Choroid plexus epithelial cell (primary cell): ENCODE measurements at regions not wholly inside any gene's neighbourhood (a gene's known extent, or its start where the extent isn't known, plus 50 kb on each side); places are given as distances from the start of the nearest gene placed in this dataset.
A peak's percentile ranks its signal among the peaks of the same experiment; 100 is the strongest.

ENCODE experiments used
- DNase-seq: peaks from one replicate; pipeline ENCODE4 v3.0.0-alpha.2; 2010; ENCODE audit warnings: low read depth
- H3K4me3 ChIP-seq: 2 replicates; pipeline ENCODE4 v1.5.1; 2011; ENCODE audit warnings: low read depth, mild to moderate bottlenecking, control low read depth, low read length, moderate library complexity
- CTCF ChIP-seq: conservative IDR thresholded peaks from 2 replicates; pipeline ENCODE4 v1.5.1; 2011; ENCODE audit warnings: low read depth, mild to moderate bottlenecking, control low read depth, inconsistent platforms, low read length, moderate library complexity

DNA sequence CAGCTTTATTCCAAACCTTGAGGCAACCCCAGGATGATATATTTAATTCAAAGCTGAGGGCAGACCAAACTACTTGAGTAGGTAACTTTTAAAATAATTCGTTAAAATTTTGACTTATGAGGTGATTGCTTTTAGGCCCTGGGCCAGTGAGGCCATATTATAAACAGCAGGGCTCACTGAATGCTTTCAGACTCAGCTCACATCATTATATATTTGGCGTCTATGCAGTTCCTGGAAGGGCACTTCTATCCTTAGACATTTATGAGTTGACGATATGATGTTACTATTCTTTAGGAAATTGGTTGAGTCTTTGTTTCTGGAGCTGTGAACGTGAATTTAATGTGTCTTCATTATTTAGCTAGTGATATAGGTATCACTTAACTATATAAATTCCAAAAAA lies 400.1 kb downstream of the PDHA2 start:
- no peak for TF ChIP-seq CTCF
- DNase-seq = no peak
- H3K4me3 ChIP-seq = no peak overlapping the region

DNA sequence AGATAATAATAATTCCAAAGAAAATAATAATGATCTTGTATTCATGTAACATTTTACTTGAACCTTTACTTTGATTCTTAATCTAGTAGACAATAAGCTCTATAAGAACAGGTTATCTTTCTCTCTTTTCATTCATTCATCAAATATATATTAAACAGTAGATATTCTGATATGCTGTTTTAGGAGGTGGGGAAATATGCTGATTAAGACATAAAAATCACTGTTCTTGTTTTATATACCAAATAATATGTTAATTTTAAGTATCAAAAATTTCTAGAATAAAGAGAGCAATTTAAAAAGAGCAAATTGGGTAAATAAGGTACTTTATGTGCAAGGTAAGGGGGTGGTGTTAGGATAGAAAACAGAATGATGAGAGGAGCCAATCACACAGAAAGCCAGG lies 401.9 kb downstream of the PDHA2 start:
- TF ChIP-seq CTCF = no peak
- DNase-seq = no peak
- H3K4me3 ChIP-seq = no peak overlapping the region

DNA sequence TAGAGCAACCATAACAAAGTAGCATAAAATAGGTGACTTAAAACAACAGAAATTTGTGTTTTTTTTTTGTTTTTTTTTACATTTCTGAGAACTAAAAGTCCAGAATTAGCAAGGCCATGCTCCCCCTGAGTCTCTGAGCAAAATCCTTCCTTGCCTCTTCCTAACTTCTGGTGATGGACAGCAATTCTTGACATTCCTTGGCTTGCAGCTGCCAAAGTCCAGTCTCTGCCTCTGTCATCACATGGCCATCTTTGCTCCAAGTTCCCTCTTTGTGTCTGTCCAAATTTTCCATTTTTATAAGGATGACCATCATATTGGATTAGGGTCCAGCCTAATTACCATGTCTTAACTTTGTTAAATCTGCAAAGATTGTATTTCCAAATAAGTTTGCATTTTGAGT lies 407.2 kb downstream of the PDHA2 start:
- DNase-seq = no peak
- no peak for TF ChIP-seq CTCF
- H3K4me3 ChIP-seq = no peak overlapping the region

DNA sequence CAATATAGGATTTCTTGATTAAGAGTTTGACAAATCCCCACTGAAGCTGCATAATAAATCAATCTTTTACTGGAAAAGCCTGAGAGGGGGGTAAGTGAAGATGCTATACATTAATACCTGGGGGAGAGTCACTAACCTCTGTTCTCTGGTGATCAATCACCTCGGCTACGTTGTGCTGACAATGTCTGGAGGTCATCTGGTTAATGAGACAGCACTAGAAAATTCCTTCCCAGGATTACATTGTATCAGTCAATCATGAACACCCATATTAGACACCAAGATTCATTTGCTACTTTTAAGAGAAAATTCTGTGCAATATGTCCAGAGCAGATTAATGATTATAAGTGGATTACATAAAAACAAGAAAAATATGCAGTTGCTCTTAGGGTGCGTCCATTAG lies 408.3 kb downstream of the PDHA2 start:
- H3K4me3 ChIP-seq = no peak overlapping the region
- TF ChIP-seq CTCF = no peak
- DNase-seq = no peak

DNA sequence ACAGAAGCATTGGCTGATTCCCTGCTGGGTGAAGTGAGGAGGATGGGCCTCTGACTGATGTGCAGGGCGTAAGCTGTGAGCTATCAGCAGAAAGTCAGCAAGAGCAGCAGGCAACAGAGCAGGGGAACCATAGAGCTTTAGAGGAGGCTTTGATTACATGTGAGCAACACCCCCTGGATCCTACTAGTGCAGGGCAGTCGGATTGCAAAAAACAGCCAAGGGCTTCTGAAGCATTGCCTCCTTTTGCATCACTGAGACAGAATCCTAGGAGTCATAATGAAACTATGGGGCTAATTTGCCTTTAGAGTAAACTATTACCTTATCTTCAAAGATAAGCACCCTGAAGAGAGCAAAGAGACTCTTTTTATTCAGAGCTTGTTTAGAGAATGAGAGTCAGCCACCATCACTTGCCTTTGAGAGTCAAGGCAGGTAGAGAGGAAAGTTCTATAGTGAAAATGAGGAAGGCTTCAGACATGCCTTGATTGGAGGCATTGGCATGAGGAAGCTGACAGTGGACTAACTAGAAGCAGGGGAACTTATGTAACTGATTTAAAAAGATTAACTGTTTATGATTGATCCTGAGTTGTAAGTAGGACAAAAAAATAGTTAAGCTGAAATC lies 420.3 kb downstream of the PDHA2 start:
- no peak overlapping the region for H3K4me3 ChIP-seq
- DNase-seq = peak; percentile 39
- TF ChIP-seq CTCF = no peak

DNA sequence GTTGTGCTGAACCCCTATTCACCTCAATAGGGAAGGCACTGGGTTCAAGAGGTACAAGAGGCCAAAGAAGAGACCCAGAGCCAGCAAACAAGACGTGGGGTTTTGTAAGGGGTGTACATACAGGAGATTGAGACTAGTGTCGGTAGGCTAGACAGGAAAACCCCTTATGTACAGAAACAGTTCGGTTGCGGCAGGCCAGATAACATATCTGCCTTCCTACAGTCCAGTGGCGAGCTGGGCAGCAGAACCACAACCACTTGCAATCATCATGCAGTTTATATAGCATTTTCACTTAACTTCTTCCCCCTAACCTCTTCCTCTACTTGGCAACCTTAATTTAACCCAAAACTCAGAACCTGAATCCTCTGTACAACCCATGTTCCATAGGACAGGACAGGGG lies 422.2 kb downstream of the PDHA2 start:
- TF ChIP-seq CTCF = no peak
- no peak overlapping the region for H3K4me3 ChIP-seq
- no peak for DNase-seq

DNA sequence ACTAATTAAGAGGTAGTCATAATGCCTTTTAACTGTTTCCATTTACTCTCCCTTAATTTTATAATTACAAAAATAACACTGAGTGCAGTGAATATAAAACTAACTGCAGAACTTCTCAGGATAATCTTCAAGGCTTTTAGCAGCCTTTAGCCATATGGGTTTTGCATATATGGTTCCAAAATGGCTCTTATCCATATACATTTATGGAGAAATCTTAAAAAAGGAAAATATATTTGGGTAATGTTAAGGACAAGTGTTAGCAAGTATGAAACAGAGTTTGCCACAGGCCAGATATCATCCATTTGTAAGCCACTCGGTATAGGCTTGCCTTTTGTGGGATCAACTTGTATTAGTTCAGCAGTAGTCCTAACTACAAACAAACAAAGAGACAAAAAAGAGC lies 423.4 kb downstream of the PDHA2 start:
- DNase-seq = no peak
- TF ChIP-seq CTCF = no peak
- H3K4me3 ChIP-seq = no peak overlapping the region
